Liver (tissue), 8 donors: ENCODE measurements at regions not wholly inside any gene's neighbourhood (a gene's known extent, or its start where the extent isn't known, plus 50 kb on each side); places are given as distances from the start of the nearest gene placed in this dataset.

ENCODE experiments used
- DNase-seq: peaks from one replicate; pipeline ENCODE4 v3.0.0-alpha.2; 2017; ENCODE audit warnings: low spot score
- H3K27ac ChIP-seq, 2 donors: one replicate each; pipeline ENCODE4 v1.7.0; 2013; ENCODE audit warnings: inconsistent platforms in 2 of 2, low read length in 2 of 2, control low read depth in 1 of 2, low read depth in 1 of 2, mild to moderate bottlenecking in 1 of 2
- H3K27me3 ChIP-seq, 4 donors: one replicate each; pipeline versions ENCODE4 v1.6.1 to v1.7.0; 2013; ENCODE audit warnings: low read length in 3 of 4, inconsistent platforms in 1 of 4, mild to moderate bottlenecking in 1 of 4, moderate library complexity in 1 of 4; ENCODE audit not compliant: control insufficient read depth in 4 of 4, insufficient read depth in 4 of 4
- H3K36me3 ChIP-seq, 4 donors: one replicate each; pipeline versions ENCODE4 v1.6.1 to v1.7.0; 2013; ENCODE audit warnings: low read length in 3 of 4, mild to moderate bottlenecking in 3 of 4, low read depth in 1 of 4, moderate library complexity in 1 of 4; ENCODE audit not compliant: control insufficient read depth in 4 of 4, insufficient read depth in 3 of 4
- H3K4me1 ChIP-seq, 4 donors: one replicate each; pipeline versions ENCODE4 v1.6.1 to v1.7.0; 2013; ENCODE audit warnings: low read length in 3 of 4, mild to moderate bottlenecking in 3 of 4, moderate library complexity in 1 of 4; ENCODE audit not compliant: control insufficient read depth in 4 of 4, insufficient read depth in 4 of 4
- H3K4me3 ChIP-seq, 3 donors: one replicate each; pipeline versions ENCODE4 v1.6.1 to v1.7.0; 2013; ENCODE audit warnings: low read length in 3 of 3, control low read depth in 1 of 3, low read depth in 1 of 3, mild to moderate bottlenecking in 1 of 3
- H3K9ac ChIP-seq, 2 donors: one replicate each; pipeline ENCODE4 v1.7.0; 2013; ENCODE audit warnings: low read length in 2 of 2, mild to moderate bottlenecking in 2 of 2, moderate library complexity in 2 of 2, control low read depth in 1 of 2, low read depth in 1 of 2
- H3K9me3 ChIP-seq, 4 donors: one replicate each; pipeline versions ENCODE4 v1.6.1 to v1.7.0; 2013; ENCODE audit warnings: low read length in 3 of 4; ENCODE audit not compliant: control insufficient read depth in 4 of 4
- ATF3 ChIP-seq: IDR thresholded peaks from 2 replicates; pipeline ENCODE4 v1.6.1; 2016; ENCODE audit warnings: antibody characterized with exemption
- CTCF ChIP-seq: fragments of 150-350 bp; IDR thresholded peaks from 2 replicates; pipeline ENCODE4 v1.5.1; 2017; ENCODE audit warnings: improper control_type of control experiment, low read depth, low read length; ENCODE audit not compliant: missing input control
- EGR1 ChIP-seq, 2 donors: IDR thresholded peaks; 2 replicates each; pipeline ENCODE4 v1.6.1; 2016 to 2018; ENCODE audit warnings: antibody characterized with exemption in 2 of 2, low read depth in 2 of 2
- FOXA1 ChIP-seq: IDR thresholded peaks from 2 replicates; pipeline ENCODE4 v1.6.1; 2016; ENCODE audit warnings: antibody characterized with exemption
- FOXA2 ChIP-seq: IDR thresholded peaks from 2 replicates; pipeline ENCODE4 v1.6.1; 2016; ENCODE audit warnings: antibody characterized with exemption
- GABPA ChIP-seq, 2 donors: IDR thresholded peaks in 1 of 2; conservative IDR thresholded peaks in 1 of 2; 2 replicates each; pipeline ENCODE4 v1.6.1; 2016; ENCODE audit warnings: antibody characterized with exemption in 2 of 2, mild to moderate bottlenecking in 1 of 2, moderate library complexity in 1 of 2
- HNF4A ChIP-seq, 2 donors: conservative IDR thresholded peaks; 2 replicates each; pipeline ENCODE4 v1.6.1; 2016; ENCODE audit warnings: antibody characterized with exemption in 2 of 2, mild to moderate bottlenecking in 2 of 2
- HNF4G ChIP-seq: IDR thresholded peaks from 2 replicates; pipeline ENCODE4 v1.6.1; 2016; ENCODE audit warnings: antibody characterized with exemption
- JUND ChIP-seq, 2 donors: IDR thresholded peaks; 2 replicates each; pipeline ENCODE4 v1.6.1; 2016; ENCODE audit warnings: antibody characterized with exemption in 2 of 2
- MAX ChIP-seq: IDR thresholded peaks from 2 replicates; pipeline ENCODE4 v1.6.1; 2016; ENCODE audit warnings: antibody characterized with exemption
- NR2F2 ChIP-seq: IDR thresholded peaks from 2 replicates; pipeline ENCODE4 v1.6.1; 2016; ENCODE audit warnings: antibody characterized with exemption
- RAD21 ChIP-seq, 2 donors: IDR thresholded peaks; 2 replicates each; pipeline ENCODE4 v1.6.1; 2016; ENCODE audit warnings: antibody characterized with exemption in 2 of 2, mild to moderate bottlenecking in 2 of 2
- REST ChIP-seq: IDR thresholded peaks from 2 replicates; pipeline ENCODE4 v1.6.1; 2016; ENCODE audit warnings: antibody characterized with exemption, mild to moderate bottlenecking
- RXRA ChIP-seq, 2 donors: IDR thresholded peaks; 2 replicates each; pipeline ENCODE4 v1.6.1; 2017 to 2018; ENCODE audit warnings: antibody characterized with exemption in 2 of 2, mild to moderate bottlenecking in 1 of 2
- SP1 ChIP-seq: IDR thresholded peaks from 2 replicates; pipeline ENCODE4 v1.6.1; 2018; ENCODE audit warnings: antibody characterized with exemption, mild to moderate bottlenecking
- TAF1 ChIP-seq: conservative IDR thresholded peaks from 2 replicates; pipeline ENCODE4 v1.6.1; 2016; ENCODE audit warnings: antibody characterized with exemption, mild to moderate bottlenecking
- YY1 ChIP-seq: IDR thresholded peaks from 2 replicates; pipeline ENCODE4 v1.6.1; 2016; ENCODE audit warnings: antibody characterized with exemption, mild to moderate bottlenecking
- ZBTB33 ChIP-seq: IDR thresholded peaks from 2 replicates; pipeline ENCODE4 v1.6.1; 2016; ENCODE audit warnings: antibody characterized with exemption
- WGBS: extraction: QIAGEN DNeasy Blood & Tissue Kit; methylation state at CpG from one replicate; pipeline ENCODE4 v1.1.7; 2013; 5-methylcytosine and 5-hydroxymethylcytosine counted together
- donor health status: healthy.
- donor health status: healthy.
- donor health status: healthy.
- donor health status: healthy.
- donor health status: healthy.

- Histone ChIP-seq H3K27ac (no peak overlapping the region), H3K9ac (no peak overlapping the region), H3K4me3 (no peak overlapping the region), H3K36me3 (no peaks in the 10 kb centered on the region), H3K27me3 (no peaks in the 10 kb centered on the region), H3K9me3 (no peaks in the 10 kb centered on the region), H3K4me1 (peaks cover 0 to 1% (median 0%) of the 10 kb centered on the region in 4 donors)
- DNase-seq: no peak
- 57% methylated on average over 3 of the region's 3 CpGs for WGBS
- no peak for TF ChIP-seq FOXA2
- no peak for TF ChIP-seq MAX
- peak; percentile 67 for TF ChIP-seq SP1
- peak; percentile 67 to 72 for TF ChIP-seq RAD21 (IDR thresholded peaks at IDR 0.05)
- TF ChIP-seq HNF4G: no peak
- TF ChIP-seq RXRA (IDR thresholded peaks at IDR 0.05): peak; percentile 11 to 14
- no peak for TF ChIP-seq REST
- TF ChIP-seq YY1: peak; percentile 17
- no peak for TF ChIP-seq HNF4A (conservative IDR thresholded peaks at IDR 0.05)
- peak; percentile 79 for TF ChIP-seq NR2F2
- no peak for TF ChIP-seq GABPA (IDR thresholded peaks at IDR 0.05 in 1 of 2, conservative IDR thresholded peaks at IDR 0.05 in 1 of 2)
- no peak for TF ChIP-seq CTCF
- no peak for TF ChIP-seq ATF3
- TF ChIP-seq JUND (IDR thresholded peaks at IDR 0.05): no peak
- no peak for TF ChIP-seq EGR1 (IDR thresholded peaks at IDR 0.05; ENCODE audit: low read depth in 2 of 2)
- TF ChIP-seq TAF1: peak; percentile 48
- no peak for TF ChIP-seq FOXA1
- no peak for TF ChIP-seq ZBTB33
These were observed 98.4 kb upstream of the BTG1 start for GRCh38 chr12:92244036-92244435.
